Gastrocnemius medialis (tissue), 4 donors: ENCODE measurements at regions not wholly inside any gene's neighbourhood (a gene's known extent, or its start where the extent isn't known, plus 50 kb on each side); places are given as distances from the start of the nearest gene placed in this dataset.
"Not testable (repeated sequence)": the region's sequence is repeated elsewhere in the genome, so short reads cannot be mapped to it uniquely, and the experiment has no call there.

Source experiments
- ATAC-seq, 2 donors: fragments of 150-250 bp; one replicate each; pipeline ENCODE4 v1.9.1; 2016
- DNase-seq, 2 donors: peaks; one replicate each; pipeline ENCODE4 v3.0.0-alpha.2; 2019
- H3K27ac ChIP-seq, 4 donors: fragments of 200-600 bp; sonication (generic); 1 replicate in 1 of 4; 2 replicates in 3 of 4; pipeline ENCODE4 v1.5.1; 2016 to 2018; ENCODE audit warnings: mild to moderate bottlenecking in 2 of 4, moderate library complexity in 1 of 4
- H3K27me3 ChIP-seq, 3 donors: fragments of 200-600 bp; sonication (generic) in 2 of 3; 1 replicate in 1 of 3; 2 replicates in 2 of 3; pipeline versions ENCODE4 v1.5.1 to v1.6.0; 2016 to 2019; ENCODE audit warnings: mild to moderate bottlenecking in 1 of 3, moderate library complexity in 1 of 3
- H3K36me3 ChIP-seq, 2 donors: fragments of 200-600 bp; sonication (generic) in 1 of 2; one replicate each; pipeline ENCODE4 v1.5.1; 2017 to 2018
- H3K4me1 ChIP-seq, 2 donors: fragments of 200-600 bp; sonication (generic) in 1 of 2; one replicate each; pipeline ENCODE4 v1.5.1; 2016 to 2017; ENCODE audit warnings: mild to moderate bottlenecking in 2 of 2
- H3K4me3 ChIP-seq, 4 donors: fragments of 200-600 bp; sonication (generic) in 3 of 4; 1 replicate in 1 of 4; 2 replicates in 3 of 4; pipeline ENCODE4 v1.5.1; 2016 to 2019; ENCODE audit warnings: mild to moderate bottlenecking in 2 of 4
- H3K9me3 ChIP-seq, 3 donors: fragments of 200-600 bp; sonication (generic) in 2 of 3; 1 replicate in 1 of 3; 2 replicates in 2 of 3; pipeline ENCODE4 v1.5.1; 2016 to 2019
- POLR2A ChIP-seq, 2 donors: fragments of 450-650 bp; IDR thresholded peaks; one replicate each; pipeline ENCODE4 v1.6.1; 2017; ENCODE audit warnings: antibody characterized with exemption in 2 of 2, mild to moderate bottlenecking in 2 of 2, moderate library complexity in 2 of 2
- in situ Hi-C, 4 donors: fragments of 200-750 bp; cut with MboI; loops; one replicate each; pipeline versions ENCODE4 v1.15.0 to v1.8.0; 2017; ENCODE audit warnings: low sequenced_read_pairs in 4 of 4
- intact Hi-C: fragments of 100-400 bp; cut with DNase I; formaldehyde crosslinking; loops from one replicate; pipeline ENCODE4 v1.15.1; 2023; ENCODE audit warnings: low total_unique reads
- TF ChIP-seq, protein P1 (sequence below), 5 experiments: fragments of 450-650 bp in 3 of 5; fragments of 200-600 bp in 2 of 5; sonication (generic) in 2 of 5; IDR thresholded peaks in 4 of 5; conservative IDR thresholded peaks in 1 of 5; 1 replicate in 4 of 5; 2 replicates in 1 of 5; pipeline ENCODE4 v1.5.1; 2016 to 2019; ENCODE audit warnings: antibody characterized with exemption in 5 of 5, mild to moderate bottlenecking in 3 of 5, moderate library complexity in 3 of 5

DNA sequence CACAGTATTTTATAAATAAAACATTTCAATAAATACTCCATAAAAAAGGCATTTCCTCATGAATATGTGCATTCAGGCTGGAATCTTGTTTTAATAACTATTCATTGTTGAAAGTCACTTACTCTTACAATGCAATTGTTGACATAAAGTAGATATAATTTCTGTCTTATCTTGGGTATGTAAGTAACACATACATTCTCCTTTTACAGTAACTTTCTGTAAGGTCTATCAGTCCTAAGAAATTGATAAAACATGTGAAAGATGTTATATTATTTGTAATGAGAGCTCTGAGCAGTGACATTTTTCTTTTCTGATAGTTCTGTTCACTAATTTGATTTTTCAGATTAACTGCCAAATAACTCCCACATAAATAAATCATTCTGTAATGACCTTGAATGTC lies 1249.2 kb downstream of the STIM2 start:
- ATAC-seq: no peak

DNA sequence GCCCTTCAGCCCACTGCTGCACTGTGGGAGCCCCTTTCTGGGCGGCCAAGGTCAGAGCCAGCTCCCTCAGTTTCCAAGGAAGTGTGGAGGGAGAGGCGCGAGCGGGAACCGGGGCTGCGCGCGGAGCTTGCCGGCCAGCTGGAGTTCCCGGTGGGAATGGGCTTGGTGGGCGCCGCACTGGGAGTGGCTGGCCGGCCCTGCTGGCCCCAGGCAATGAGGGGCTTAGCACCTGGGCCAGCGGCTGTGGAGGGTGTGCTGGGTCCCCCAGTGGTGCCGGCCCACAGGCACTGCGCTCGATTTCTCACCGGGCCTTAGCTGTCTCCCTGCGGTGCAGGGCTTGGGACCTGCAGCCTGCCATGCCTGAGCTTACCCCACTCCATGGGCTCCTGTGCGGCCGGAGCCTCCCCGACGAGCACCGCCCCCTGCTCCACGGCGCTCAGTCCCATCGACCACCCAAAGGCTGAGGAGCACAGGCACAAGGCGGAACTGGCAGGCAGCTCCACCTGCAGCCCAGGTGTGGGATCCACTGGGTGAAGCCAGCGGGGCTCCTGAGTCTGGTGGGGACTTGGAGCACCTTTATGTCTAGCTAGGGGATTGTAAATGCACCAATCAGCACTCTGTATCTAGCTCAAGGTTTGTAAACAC lies 1252.2 kb downstream of the STIM2 start:
- H3K36me3 ChIP-seq, ATAC-seq, DNase-seq, intact Hi-C loops, H3K9me3 ChIP-seq, H3K27me3 ChIP-seq, H3K27ac ChIP-seq, H3K4me1 ChIP-seq, in situ Hi-C loops, H3K4me3 ChIP-seq: not testable (repeated sequence)

More for the DNA sequence above, 1249.2 kb downstream of the STIM2 start:
- TF ChIP-seq POLR2A (IDR thresholded peaks at IDR 0.05): no peak
- TF ChIP-seq, protein P1, sequence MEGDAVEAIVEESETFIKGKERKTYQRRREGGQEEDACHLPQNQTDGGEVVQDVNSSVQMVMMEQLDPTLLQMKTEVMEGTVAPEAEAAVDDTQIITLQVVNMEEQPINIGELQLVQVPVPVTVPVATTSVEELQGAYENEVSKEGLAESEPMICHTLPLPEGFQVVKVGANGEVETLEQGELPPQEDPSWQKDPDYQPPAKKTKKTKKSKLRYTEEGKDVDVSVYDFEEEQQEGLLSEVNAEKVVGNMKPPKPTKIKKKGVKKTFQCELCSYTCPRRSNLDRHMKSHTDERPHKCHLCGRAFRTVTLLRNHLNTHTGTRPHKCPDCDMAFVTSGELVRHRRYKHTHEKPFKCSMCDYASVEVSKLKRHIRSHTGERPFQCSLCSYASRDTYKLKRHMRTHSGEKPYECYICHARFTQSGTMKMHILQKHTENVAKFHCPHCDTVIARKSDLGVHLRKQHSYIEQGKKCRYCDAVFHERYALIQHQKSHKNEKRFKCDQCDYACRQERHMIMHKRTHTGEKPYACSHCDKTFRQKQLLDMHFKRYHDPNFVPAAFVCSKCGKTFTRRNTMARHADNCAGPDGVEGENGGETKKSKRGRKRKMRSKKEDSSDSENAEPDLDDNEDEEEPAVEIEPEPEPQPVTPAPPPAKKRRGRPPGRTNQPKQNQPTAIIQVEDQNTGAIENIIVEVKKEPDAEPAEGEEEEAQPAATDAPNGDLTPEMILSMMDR (IDR thresholded peaks at IDR 0.05 in 4 of 5, conservative IDR thresholded peaks at IDR 0.05 in 1 of 5): no peak
- H3K27ac ChIP-seq: no peak overlapping the region
- intact Hi-C loops (no loop called here), in situ Hi-C loops (no loop called here)
- no peaks in the 10 kb centered on the region for H3K27me3 ChIP-seq
- H3K36me3 ChIP-seq: no peaks in the 10 kb centered on the region
- DNase-seq: no peak
- H3K4me1 ChIP-seq: no peaks in the 10 kb centered on the region
- H3K4me3 ChIP-seq: no peak overlapping the region
- H3K9me3 ChIP-seq: no peaks in the 10 kb centered on the region

DNA sequence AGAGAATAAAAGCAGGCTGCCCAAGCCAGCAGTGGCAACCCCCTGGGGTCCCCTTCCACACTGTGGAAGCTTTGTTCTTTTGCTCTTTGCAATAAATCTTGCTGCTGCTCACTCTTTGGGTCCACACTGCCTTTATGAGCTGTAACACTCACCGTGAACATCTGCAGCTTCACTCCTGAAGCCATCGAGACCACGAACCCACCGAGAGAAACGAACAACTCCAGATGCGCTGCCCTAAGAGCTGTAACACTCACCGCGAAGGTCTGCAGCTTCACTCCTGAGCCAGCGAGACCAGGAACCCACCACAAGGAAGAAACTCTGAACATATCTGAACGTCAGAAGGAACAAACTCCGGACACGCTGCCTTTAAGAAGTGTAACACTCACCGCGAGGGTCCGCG lies 1252.9 kb downstream of the STIM2 start:
- H3K4me1 ChIP-seq, intact Hi-C loops, ATAC-seq: not testable (repeated sequence)

DNA sequence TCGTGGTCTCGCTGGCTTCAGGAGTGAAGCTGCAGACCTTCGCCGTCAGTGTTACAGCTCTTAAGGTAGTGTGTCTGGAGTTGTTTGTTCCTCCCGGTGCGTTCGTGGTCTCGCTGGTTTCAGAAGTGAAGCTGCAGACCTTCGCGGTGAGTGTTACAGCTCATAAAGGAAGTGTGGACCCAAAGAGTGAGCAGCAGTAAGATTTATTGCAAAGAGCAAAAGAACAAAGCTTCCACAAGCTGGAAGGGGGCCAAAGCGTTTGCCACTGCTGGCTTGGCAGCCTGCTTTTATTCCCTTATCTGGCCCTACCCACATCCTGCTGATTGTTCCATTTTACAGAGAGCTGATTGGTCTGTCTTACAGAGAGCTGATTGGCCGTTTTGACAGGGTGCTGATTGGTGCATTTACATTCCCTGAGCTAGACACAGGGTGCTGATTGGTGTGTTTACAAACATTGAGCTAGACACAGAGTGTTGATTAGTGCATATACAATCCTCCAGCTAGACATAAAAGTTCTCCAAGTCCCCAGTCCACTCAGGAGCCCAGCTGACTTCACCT lies 1256.0 kb downstream of the STIM2 start:
- H3K36me3 ChIP-seq, H3K4me3 ChIP-seq, in situ Hi-C loops, H3K27me3 ChIP-seq, H3K4me1 ChIP-seq, intact Hi-C loops, H3K27ac ChIP-seq, DNase-seq, ATAC-seq, H3K9me3 ChIP-seq: not testable (repeated sequence)

More for the DNA sequence above, 1252.9 kb downstream of the STIM2 start:
- in situ Hi-C loops, H3K4me3 ChIP-seq, DNase-seq, H3K36me3 ChIP-seq, H3K27ac ChIP-seq, H3K27me3 ChIP-seq, H3K9me3 ChIP-seq: not testable (repeated sequence)

DNA sequence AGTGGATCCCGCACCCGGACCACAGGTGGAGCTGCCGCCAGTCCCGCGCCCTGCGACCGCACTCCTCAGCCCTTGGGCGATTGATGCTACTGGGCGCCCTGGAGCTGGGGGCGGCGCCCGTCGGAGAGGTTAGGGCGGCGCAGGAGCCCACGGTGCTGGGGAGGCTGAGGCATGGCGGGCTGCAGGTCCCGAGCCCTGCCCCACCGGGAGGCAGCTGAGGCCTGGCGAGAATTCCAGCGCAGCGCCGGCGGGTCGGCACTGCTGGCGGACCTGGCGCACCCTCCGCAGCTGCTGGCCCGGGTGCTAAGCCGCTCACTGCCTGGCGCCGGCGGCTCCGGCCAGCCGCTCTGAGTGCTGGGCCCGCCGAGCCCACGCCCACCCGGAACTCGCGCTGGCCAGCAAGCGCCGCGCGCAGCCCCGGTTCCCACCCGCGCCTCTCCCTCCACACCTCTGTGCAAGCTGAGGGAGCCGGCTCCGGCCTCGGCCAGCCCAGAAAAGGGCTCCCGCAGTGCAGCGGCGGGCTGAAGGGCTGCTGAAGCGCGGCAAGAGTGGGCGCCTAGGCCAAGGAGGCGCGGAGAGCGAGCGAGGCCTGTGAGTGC lies 1256.5 kb downstream of the STIM2 start:
- H3K4me3 ChIP-seq: no peak overlapping the region
- H3K36me3 ChIP-seq: no peaks in the 10 kb centered on the region
- in situ Hi-C loops: no loop called here
- DNase-seq (no peak), ATAC-seq (no peak)
- TF ChIP-seq, protein P1 (IDR thresholded peaks at IDR 0.05 in 4 of 5, conservative IDR thresholded peaks at IDR 0.05 in 1 of 5): no peak
- intact Hi-C loops: no loop called here
- no peaks in the 10 kb centered on the region for H3K4me1 ChIP-seq
- no peak overlapping the region for H3K27ac ChIP-seq
- H3K9me3 ChIP-seq: no peaks in the 10 kb centered on the region
- no peaks in the 10 kb centered on the region for H3K27me3 ChIP-seq

DNA sequence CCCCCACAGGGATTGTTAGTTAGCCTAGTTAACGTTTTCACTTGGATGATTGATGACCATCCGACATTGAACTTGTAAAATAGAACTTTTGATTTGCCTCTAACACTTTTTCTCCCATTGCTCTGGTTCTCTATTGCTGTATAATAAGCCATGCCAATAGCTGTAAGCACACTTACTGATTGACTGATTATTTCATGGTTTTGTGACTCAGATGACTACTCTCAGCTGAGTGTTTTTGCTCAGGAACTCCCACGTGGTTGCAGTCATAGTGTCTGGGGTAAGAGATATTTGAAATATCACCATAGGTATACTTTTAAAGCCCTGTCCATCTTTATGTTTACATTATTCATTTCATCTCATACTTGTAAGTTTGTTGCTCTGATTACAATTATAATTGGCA lies 1285.5 kb downstream of the STIM2 start:
- Histone ChIP-seq H3K9me3 (no peaks in the 10 kb centered on the region), H3K4me1 (no peaks in the 10 kb centered on the region), H3K4me3 (no peak overlapping the region), H3K27me3 (no peaks in the 10 kb centered on the region), H3K36me3 (no peaks in the 10 kb centered on the region), H3K27ac (no peak overlapping the region)
- TF ChIP-seq, protein P1 (IDR thresholded peaks at IDR 0.05 in 4 of 5, conservative IDR thresholded peaks at IDR 0.05 in 1 of 5): no peak
- no peak for TF ChIP-seq POLR2A (IDR thresholded peaks at IDR 0.05)
- ATAC-seq (no peak), DNase-seq (no peak)
- intact Hi-C loops (no loop called here), in situ Hi-C loops (no loop called here)
